Ascending aorta (tissue), 2 donors: ENCODE measurements at regions not wholly inside any gene's neighbourhood (a gene's known extent, or its start where the extent isn't known, plus 50 kb on each side); places are given as distances from the start of the nearest gene placed in this dataset.

Experiments used
- DNase-seq, 2 donors: peaks; one replicate each; pipeline ENCODE4 v3.0.0-alpha.2; 2019; ENCODE audit warnings: low spot score in 2 of 2
- H3K27ac ChIP-seq, 2 donors: fragments of 200-600 bp; sonication (generic); one replicate each; pipeline ENCODE4 v1.5.1; 2016 to 2017; ENCODE audit warnings: mild to moderate bottlenecking in 1 of 2
- H3K27me3 ChIP-seq: fragments of 200-600 bp; sonication (generic); one replicate; pipeline ENCODE4 v1.5.1; 2017
- H3K36me3 ChIP-seq, 2 donors: fragments of 200-600 bp; sonication (generic); one replicate each; pipeline ENCODE4 v1.5.1; 2016
- H3K4me1 ChIP-seq, 2 donors: fragments of 200-600 bp; sonication (generic); one replicate each; pipeline ENCODE4 v1.5.1; 2016 to 2017; ENCODE audit warnings: mild to moderate bottlenecking in 1 of 2
- H3K4me3 ChIP-seq, 2 donors: fragments of 200-600 bp; sonication (generic); one replicate each; pipeline ENCODE4 v1.5.1; 2016 to 2017; ENCODE audit warnings: mild to moderate bottlenecking in 1 of 2
- H3K9me3 ChIP-seq, 2 donors: fragments of 200-600 bp; sonication (generic); one replicate each; pipeline ENCODE4 v1.5.1; 2016
- CTCF ChIP-seq, 3 experiments: fragments of 200-600 bp in 2 of 3; fragments of 450-650 bp in 1 of 3; sonication (generic) in 2 of 3; IDR thresholded peaks; one replicate each; pipeline ENCODE4 v1.5.1; 2016 to 2019; ENCODE audit warnings: antibody characterized with exemption in 3 of 3, mild to moderate bottlenecking in 1 of 3, moderate library complexity in 1 of 3
- intact Hi-C: fragments of 100-400 bp; cut with DNase I; formaldehyde crosslinking; loops from one replicate; pipeline ENCODE4 v1.15.1; 2023

- intact Hi-C loops = no loop called here
- no peaks in the 10 kb centered on the region for H3K4me1 ChIP-seq
- no peak for TF ChIP-seq CTCF (IDR thresholded peaks at IDR 0.05)
- H3K4me3 ChIP-seq = no peak overlapping the region
- H3K27me3 ChIP-seq = no peaks in the 10 kb centered on the region
- no peaks in the 10 kb centered on the region for H3K9me3 ChIP-seq
- H3K27ac ChIP-seq = no peak overlapping the region
- DNase-seq = no peak
- H3K36me3 ChIP-seq = no peaks in the 10 kb centered on the region
Measured at GRCh38 chr10:78455811-78456210, 422.1 kb downstream of the RPS24 start.

GRCh38 chr10:78456649-78457400 lies 423.2 kb downstream of the RPS24 start:
- no peak for DNase-seq
- Histone ChIP-seq H3K27ac (no peak overlapping the region), H3K4me1 (no peaks in the 10 kb centered on the region), H3K9me3 (no peaks in the 10 kb centered on the region), H3K27me3 (no peaks in the 10 kb centered on the region), H3K36me3 (no peaks in the 10 kb centered on the region), H3K4me3 (no peak overlapping the region)
- no peak for TF ChIP-seq CTCF (IDR thresholded peaks at IDR 0.05)
- intact Hi-C loops = no loop called here

GRCh38 chr10:78457804-78458482 lies 424.3 kb downstream of the RPS24 start:
- Histone ChIP-seq H3K27me3 (no peaks in the 10 kb centered on the region), H3K4me3 (no peak overlapping the region), H3K4me1 (no peaks in the 10 kb centered on the region), H3K9me3 (no peaks in the 10 kb centered on the region), H3K27ac (no peak overlapping the region), H3K36me3 (no peaks in the 10 kb centered on the region)
- intact Hi-C loops = no loop called here
- peak in 1 of 2 donors; percentile 31 for DNase-seq
- TF ChIP-seq CTCF (IDR thresholded peaks at IDR 0.05) = no peak

- Histone ChIP-seq H3K4me3 (no peak overlapping the region), H3K9me3 (no peaks in the 10 kb centered on the region), H3K4me1 (no peaks in the 10 kb centered on the region), H3K27ac (no peak overlapping the region), H3K36me3 (no peaks in the 10 kb centered on the region), H3K27me3 (no peaks in the 10 kb centered on the region)
- intact Hi-C loops = no loop called here
- no peak for TF ChIP-seq CTCF (IDR thresholded peaks at IDR 0.05)
- DNase-seq = no peak
Measured at GRCh38 chr10:78458983-78459638, 425.4 kb downstream of the RPS24 start.

- Histone ChIP-seq H3K27me3 (no peaks in the 10 kb centered on the region), H3K4me1 (no peaks in the 10 kb centered on the region), H3K4me3 (no peak overlapping the region), H3K9me3 (no peaks in the 10 kb centered on the region), H3K27ac (no peak overlapping the region), H3K36me3 (no peaks in the 10 kb centered on the region)
- intact Hi-C loops = no loop called here
- TF ChIP-seq CTCF (IDR thresholded peaks at IDR 0.05) = no peak
- peak in 1 of 2 donors; percentile 28 for DNase-seq
Measured at GRCh38 chr10:78459639-78460037, 426.0 kb downstream of the RPS24 start.
